ENCODE measurements at regions not wholly inside any gene's neighbourhood (a gene's known extent, or its start where the extent isn't known, plus 50 kb on each side); places are given as distances from the start of the nearest gene placed in this dataset.

DNA sequence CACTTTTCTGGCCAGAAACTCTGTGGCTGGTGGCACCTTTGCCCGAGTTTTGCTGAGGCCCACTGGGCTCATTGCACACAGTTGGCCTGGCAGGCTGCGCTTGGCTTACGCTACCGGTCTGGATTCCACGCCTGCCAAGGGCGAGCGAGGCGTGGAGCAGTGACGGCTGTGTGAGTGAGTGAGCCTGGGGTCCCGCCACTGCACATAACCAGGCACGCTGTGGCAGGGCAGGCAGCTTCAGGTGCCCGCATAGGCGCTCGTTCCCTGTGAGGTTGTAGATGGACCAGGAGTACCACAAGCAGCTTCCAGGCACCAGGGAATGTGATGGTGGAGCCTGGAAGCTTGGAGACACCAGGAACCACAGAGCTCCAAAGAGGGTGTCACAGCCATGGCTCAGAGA, 190.1 kb upstream of the DEFB112 start:
- TF ChIP-seq, protein P1, sequence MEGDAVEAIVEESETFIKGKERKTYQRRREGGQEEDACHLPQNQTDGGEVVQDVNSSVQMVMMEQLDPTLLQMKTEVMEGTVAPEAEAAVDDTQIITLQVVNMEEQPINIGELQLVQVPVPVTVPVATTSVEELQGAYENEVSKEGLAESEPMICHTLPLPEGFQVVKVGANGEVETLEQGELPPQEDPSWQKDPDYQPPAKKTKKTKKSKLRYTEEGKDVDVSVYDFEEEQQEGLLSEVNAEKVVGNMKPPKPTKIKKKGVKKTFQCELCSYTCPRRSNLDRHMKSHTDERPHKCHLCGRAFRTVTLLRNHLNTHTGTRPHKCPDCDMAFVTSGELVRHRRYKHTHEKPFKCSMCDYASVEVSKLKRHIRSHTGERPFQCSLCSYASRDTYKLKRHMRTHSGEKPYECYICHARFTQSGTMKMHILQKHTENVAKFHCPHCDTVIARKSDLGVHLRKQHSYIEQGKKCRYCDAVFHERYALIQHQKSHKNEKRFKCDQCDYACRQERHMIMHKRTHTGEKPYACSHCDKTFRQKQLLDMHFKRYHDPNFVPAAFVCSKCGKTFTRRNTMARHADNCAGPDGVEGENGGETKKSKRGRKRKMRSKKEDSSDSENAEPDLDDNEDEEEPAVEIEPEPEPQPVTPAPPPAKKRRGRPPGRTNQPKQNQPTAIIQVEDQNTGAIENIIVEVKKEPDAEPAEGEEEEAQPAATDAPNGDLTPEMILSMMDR (optimal IDR thresholded peaks at IDR 0.05 in 1 of 3, IDR thresholded peaks at IDR 0.05 in 1 of 3, conservative IDR thresholded peaks at IDR 0.05 in 1 of 3; ENCODE audit: extremely low read depth in 1 of 3, insufficient read depth in 2 of 3, low read length in 3 of 3), result no peak
- no peak for TF ChIP-seq EZH2 (IDR thresholded peaks at IDR 0.05; ENCODE audit: low read length)

Data from keratinocyte (primary cell).